CD4-positive, alpha-beta T cell (primary cell): ENCODE measurements at regions not wholly inside any gene's neighbourhood (a gene's known extent, or its start where the extent isn't known, plus 50 kb on each side); places are given as distances from the start of the nearest gene placed in this dataset.

Experiments
- ATAC-seq: fragments of 200-7000 bp; cut with Tn5 transposase; one replicate; pipeline ENCODE4 v1.10.0; 2022; ENCODE audit warnings: mild to moderate bottlenecking; ENCODE audit not compliant: poor library complexity
- CTCF ChIA-PET: fragments of 350-600 bp; sonication (Branson Sonifier 250); formaldehyde crosslinking; loops from one replicate; lab custom pipeline; 2021; ENCODE audit warnings: antibody characterized with exemption, inconsistent platforms; lab: Charles Lee
- POLR2A ChIA-PET: fragments of 350-600 bp; sonication (Branson Sonifier 250); formaldehyde crosslinking; loops from one replicate; lab custom pipeline; 2021; ENCODE audit warnings: antibody characterized with exemption, inconsistent platforms; lab: Charles Lee
- DNase-seq, 14 experiments: peaks; one replicate each; pipeline ENCODE4 v3.0.0-alpha.2; 2013 to 2020; ENCODE audit warnings: mixed read lengths in 2 of 14
- H3K27ac ChIP-seq, 2 donors: one replicate each; pipeline versions ENCODE4 v1.5.1 to v1.7.0; 2013; ENCODE audit warnings: low read length in 2 of 2, low read depth in 1 of 2, mild to moderate bottlenecking in 1 of 2
- H3K27me3 ChIP-seq, 2 experiments: 1 replicate in 1 of 2; 2 replicates in 1 of 2; pipeline versions ENCODE4 v1.6.1 to v1.7.0; 2013; ENCODE audit warnings: low read length in 2 of 2, control low read depth in 1 of 2, mild to moderate bottlenecking in 1 of 2, moderate library complexity in 1 of 2; ENCODE audit not compliant: insufficient read depth in 2 of 2, control insufficient read depth in 1 of 2
- H3K36me3 ChIP-seq: one replicate; pipeline ENCODE4 v1.6.1; 2013; ENCODE audit warnings: low read length, control low read depth; ENCODE audit not compliant: insufficient read depth
- H3K4me1 ChIP-seq: one replicate; pipeline ENCODE4 v1.6.1; 2013; ENCODE audit warnings: low read length, control low read depth; ENCODE audit not compliant: insufficient read depth
- H3K4me3 ChIP-seq: one replicate; pipeline ENCODE4 v1.5.1; 2013; ENCODE audit warnings: mild to moderate bottlenecking, low read length, moderate library complexity
- H3K9me3 ChIP-seq, 2 experiments: 1 replicate in 1 of 2; 2 replicates in 1 of 2; pipeline versions ENCODE4 v1.6.1 to v1.7.0; 2013; ENCODE audit warnings: low read length in 2 of 2, mild to moderate bottlenecking in 2 of 2, control low read depth in 1 of 2, moderate library complexity in 1 of 2; ENCODE audit not compliant: control insufficient read depth in 1 of 2, insufficient read depth in 1 of 2
- H3K27ac Mint-ChIP-seq: one replicate; pipeline ENCODE4 v1.8.0; 2020; ENCODE audit warnings: mixed read lengths
- H3K27me3 Mint-ChIP-seq: one replicate; pipeline ENCODE4 v1.8.0; 2021; ENCODE audit warnings: mixed read lengths
- H3K36me3 Mint-ChIP-seq: one replicate; pipeline ENCODE4 v1.8.0; 2021; ENCODE audit warnings: low read depth, mixed read lengths
- H3K4me1 Mint-ChIP-seq: one replicate; pipeline ENCODE4 v1.8.0; 2021; ENCODE audit warnings: low read depth, mixed read lengths
- H3K4me3 Mint-ChIP-seq: one replicate; pipeline ENCODE4 v1.8.0; 2020; ENCODE audit warnings: mild to moderate bottlenecking, mixed read lengths
- H3K9me3 Mint-ChIP-seq: one replicate; pipeline ENCODE4 v1.8.0; 2020; ENCODE audit warnings: mixed read lengths
- CTCF ChIP-seq: fragments of 200-600 bp; IDR thresholded peaks from one replicate; pipeline ENCODE4 v1.8.0; 2022; ENCODE audit warnings: antibody characterized with exemption, mild to moderate bottlenecking
- intact Hi-C, 2 experiments: fragments of 100-400 bp; cut with DNase I in 1 of 2; cut with micrococcal nuclease in 1 of 2; formaldehyde crosslinking; loops; one replicate each; pipeline versions ENCODE4 v1.15.1 to v1.9.0; 2023 to 2025; cut with DNase I, micrococcal nuclease

- no peaks in the 10 kb centered on the region for H3K9me3 ChIP-seq
- ATAC-seq = no peak
- peak overlapping the region; percentile 50 for H3K4me3 ChIP-seq
- H3K27me3 ChIP-seq = no peaks in the 10 kb centered on the region
- peaks cover 50% of the 10 kb centered on the region for H3K4me1 ChIP-seq
- no peaks in the 10 kb centered on the region for H3K36me3 ChIP-seq
- Mint-ChIP-seq H3K36me3 (no peaks in the 10 kb centered on the region), H3K9me3 (no peaks in the 10 kb centered on the region), H3K27me3 (no peaks in the 10 kb centered on the region), H3K27ac (peak overlapping the region; percentile 76), H3K4me1 (peaks cover 34% of the 10 kb centered on the region), H3K4me3 (peak overlapping the region; percentile 74)
- no peak for TF ChIP-seq CTCF
- intact Hi-C loops = no loop called here
- peak overlapping the region; percentile 26 to 48 for H3K27ac ChIP-seq
- DNase-seq = peak in 1 of 14 experiments; percentile 31
- CTCF ChIA-PET = interaction anchor here (0.8 to 1.7 kb wide), 2 partner anchors 9 to 39 kb away, joined by 3 to 4 read pairs; no protein-coding TSS in a partner anchor
- POLR2A ChIA-PET = interaction anchor here (1.5 to 3.9 kb wide), 7 partner anchors 8 to 40 kb away, joined by 6 to 47 read pairs (median 17); no protein-coding TSS in a partner anchor
Measured at GRCh38 chr22:46045459-46046298, 68.7 kb upstream of the WNT7B start.

- DNase-seq = peak in 1 of 14 experiments; percentile 27
- intact Hi-C loops = no loop called here
- Histone ChIP-seq H3K9me3 (no peaks in the 10 kb centered on the region), H3K27me3 (no peaks in the 10 kb centered on the region), H3K4me1 (peaks cover 56% of the 10 kb centered on the region), H3K4me3 (no peak overlapping the region), H3K36me3 (no peaks in the 10 kb centered on the region), H3K27ac (no peak overlapping the region)
- no peaks in the 10 kb centered on the region for H3K27me3 Mint-ChIP-seq
- no peaks in the 10 kb centered on the region for H3K36me3 Mint-ChIP-seq
- no peak for ATAC-seq
- H3K27ac Mint-ChIP-seq = peak overlapping the region; percentile 76
- H3K9me3 Mint-ChIP-seq = no peaks in the 10 kb centered on the region
- TF ChIP-seq CTCF = no peak
- POLR2A ChIA-PET = interaction anchor here (2.9 to 3.9 kb wide), 4 partner anchors 7 to 32 kb away, joined by 17 to 47 read pairs (median 20); no protein-coding TSS in a partner anchor
- CTCF ChIA-PET = interaction anchor here (1.7 kb wide), 1 partner anchor 40 kb away, joined by 4 read pairs; no protein-coding TSS in a partner anchor
- peak overlapping the region; percentile 74 for H3K4me3 Mint-ChIP-seq
- H3K4me1 Mint-ChIP-seq = peaks cover 38% of the 10 kb centered on the region
Measured at GRCh38 chr22:46046299-46046685, 69.3 kb upstream of the WNT7B start.

- Histone ChIP-seq H3K9me3 (no peaks in the 10 kb centered on the region), H3K36me3 (no peaks in the 10 kb centered on the region), H3K4me3 (no peak overlapping the region), H3K4me1 (peaks cover 65% of the 10 kb centered on the region), H3K27ac (no peak overlapping the region), H3K27me3 (no peaks in the 10 kb centered on the region)
- no peak for ATAC-seq
- no peak for DNase-seq
- intact Hi-C loops = no loop called here
- Mint-ChIP-seq H3K4me3 (peak overlapping the region; percentile 42), H3K4me1 (peaks cover 46% of the 10 kb centered on the region), H3K36me3 (no peaks in the 10 kb centered on the region), H3K27ac (peak overlapping the region; percentile 76), H3K27me3 (no peaks in the 10 kb centered on the region), H3K9me3 (no peaks in the 10 kb centered on the region)
- POLR2A ChIA-PET = interaction anchor here (1.1 to 3.0 kb wide), 2 partner anchors 11 to 33 kb away, joined by 3 to 17 read pairs; no protein-coding TSS in a partner anchor
- CTCF ChIA-PET = no interaction called here
- TF ChIP-seq CTCF = no peak
Measured at GRCh38 chr22:46047226-46047625, 70.3 kb upstream of the WNT7B start.
